Right ventricle myocardium superior (tissue), 1 donor: ENCODE measurements at regions not wholly inside any gene's neighbourhood (a gene's known extent, or its start where the extent isn't known, plus 50 kb on each side); places are given as distances from the start of the nearest gene placed in this dataset.
A peak's percentile ranks its signal among the peaks of the same experiment; 100 is the strongest.
"Not testable (repeated sequence)": the region's sequence is repeated elsewhere in the genome, so short reads cannot be mapped to it uniquely, and the experiment has no call there.

Source experiments
- ATAC-seq: fragments of 200-7000 bp; cut with Tn5 transposase; one replicate; pipeline ENCODE4 v1.9.1; 2020; ENCODE audit warnings: mild to moderate bottlenecking; ENCODE audit not compliant: poor library complexity
- DNase-seq: peaks from one replicate; pipeline ENCODE4 v3.0.0-alpha.2; 2020
- intact Hi-C: fragments of 100-400 bp; cut with DNase I; formaldehyde crosslinking; loops from one replicate; pipeline ENCODE4 v1.11.2; 2022
- donor health status: DM: no; HTN: yes; CAD: no; lungs with severe emphysema.

DNA sequence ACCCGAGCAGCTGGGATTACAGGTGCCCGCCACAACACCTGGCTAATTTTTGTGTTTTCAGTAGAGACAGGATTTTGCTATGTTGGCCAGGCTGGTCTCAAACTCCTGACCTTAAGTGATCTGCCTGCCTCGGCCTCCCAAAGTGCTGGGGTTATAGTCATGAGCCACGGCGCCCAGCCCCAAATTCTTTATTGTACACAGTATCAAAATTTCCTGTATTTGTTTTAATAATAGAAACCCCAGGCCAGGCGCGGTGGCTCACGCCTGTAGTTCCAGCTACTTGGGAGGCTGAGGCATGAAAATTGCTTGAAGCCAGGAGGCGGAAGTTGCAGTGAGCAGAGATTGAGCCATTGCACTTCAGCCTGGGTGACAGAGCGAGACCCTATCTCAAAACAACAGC, 266.3 kb upstream of the TPK1 start:
- intact Hi-C loops, ATAC-seq: not testable (repeated sequence)

DNA sequence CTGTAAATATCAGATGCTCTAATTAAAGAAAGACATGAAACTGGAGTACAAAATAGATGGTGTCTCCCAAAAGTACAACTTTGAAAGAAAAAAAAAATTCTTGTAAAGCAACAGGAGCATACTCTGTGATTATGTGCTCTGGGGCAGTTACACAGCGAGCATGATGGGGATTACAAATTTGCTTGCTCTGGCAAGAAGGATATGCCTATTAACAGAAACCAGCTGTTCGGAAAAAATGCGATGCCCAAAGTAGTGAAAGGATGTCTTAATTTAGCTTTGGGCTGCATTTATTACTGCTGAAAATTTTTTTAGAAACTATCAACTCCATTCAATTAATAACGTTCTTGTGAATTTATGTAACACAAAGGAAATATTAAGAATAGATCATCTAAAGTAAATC, 256.9 kb upstream of the TPK1 start:
- intact Hi-C loops: no loop called here
- DNase-seq: no peak
- ATAC-seq: no peak

More for the DNA sequence above, 266.3 kb upstream of the TPK1 start:
- not testable (repeated sequence) for DNase-seq

DNA sequence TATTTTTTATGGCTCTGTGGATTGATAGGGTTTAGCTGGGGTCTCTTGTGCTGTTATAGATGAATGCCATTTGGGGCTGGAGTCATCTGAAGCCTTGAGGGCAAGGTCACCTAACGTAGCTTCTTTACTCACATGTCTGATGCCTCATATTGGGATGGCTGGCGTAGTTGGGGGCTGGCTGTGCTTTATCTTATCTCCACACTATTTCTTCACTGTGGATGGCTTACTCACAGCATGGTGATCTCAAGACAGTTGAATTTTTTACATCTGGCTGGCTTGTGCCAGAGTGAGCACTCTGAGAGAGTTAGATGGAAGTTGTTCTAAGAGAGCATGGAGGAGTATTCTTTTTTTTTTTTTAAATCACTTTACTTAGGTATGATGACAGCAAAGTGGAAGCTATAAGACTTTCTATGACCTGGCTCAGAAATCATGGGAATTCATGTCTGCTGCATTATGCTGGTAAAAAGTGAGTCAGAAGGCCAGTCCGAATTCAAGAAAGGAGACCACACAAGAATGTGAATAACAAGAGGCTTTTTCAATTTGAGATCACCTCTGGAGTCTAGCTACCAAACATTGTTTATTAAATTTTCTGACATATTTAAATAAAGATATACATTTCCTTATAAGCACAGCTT, 252.4 kb upstream of the TPK1 start:
- DNase-seq: no peak
- intact Hi-C loops: no loop called here
- ATAC-seq: no peak

DNA sequence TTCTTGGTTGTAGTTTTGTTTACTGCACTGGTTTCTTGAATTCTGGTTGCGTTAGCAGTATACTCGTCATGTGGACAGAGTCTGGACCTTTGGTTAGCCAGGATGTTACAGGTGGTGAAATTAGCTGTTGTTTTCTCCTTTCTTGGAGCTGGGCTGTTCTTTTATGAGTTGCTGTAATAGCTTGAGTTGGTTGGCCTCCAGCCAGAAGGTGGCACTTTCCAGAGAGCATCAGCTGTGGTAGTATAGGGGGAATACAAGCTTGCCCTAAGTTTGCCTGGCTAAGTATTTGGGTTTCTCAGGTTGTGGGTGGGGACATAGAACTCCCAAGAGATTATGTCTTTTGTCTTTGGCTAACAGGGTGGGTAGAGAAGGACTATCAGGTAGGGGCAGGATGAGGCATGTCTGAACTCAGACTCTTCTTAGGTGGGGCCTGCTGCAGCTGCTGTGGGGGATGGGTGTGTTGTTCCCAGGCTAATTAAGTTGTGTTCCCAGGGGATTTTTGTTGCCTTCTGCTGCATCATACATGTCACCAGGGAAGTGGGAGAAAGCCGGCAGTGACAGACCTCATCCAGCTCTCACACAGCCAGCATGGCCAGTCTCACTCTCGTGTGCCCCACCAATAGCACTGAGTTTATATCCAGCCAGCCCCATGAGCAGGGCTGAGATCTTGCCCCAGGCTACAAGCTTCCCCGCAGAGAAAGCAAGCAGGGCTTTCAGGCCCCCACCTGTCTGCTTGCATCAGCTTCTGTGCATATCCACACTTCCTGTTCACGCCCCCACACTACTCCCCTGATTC, 246.7 kb upstream of the TPK1 start:
- no peak for DNase-seq
- intact Hi-C loops: no loop called here
- ATAC-seq: no peak

DNA sequence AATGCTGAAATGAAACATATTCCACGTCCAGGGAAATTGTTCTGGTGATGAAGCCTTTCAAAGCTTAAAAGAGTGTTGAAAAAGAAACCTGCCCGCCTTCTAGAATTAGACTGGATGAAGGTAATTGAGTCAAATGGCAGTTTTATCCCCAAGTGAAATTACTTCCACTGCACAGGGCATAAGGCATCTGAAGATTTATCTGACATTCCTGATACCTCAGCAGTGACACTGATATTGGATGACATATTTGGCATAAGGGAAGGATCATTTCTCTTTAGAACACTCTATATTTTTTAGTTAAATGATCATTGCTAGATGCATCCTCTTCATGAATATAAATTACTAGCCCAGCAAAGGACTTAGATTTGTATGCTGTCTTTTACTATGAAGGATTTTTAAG, 229.6 kb upstream of the TPK1 start:
- intact Hi-C loops: no loop called here
- DNase-seq (no peak), ATAC-seq (no peak)

DNA sequence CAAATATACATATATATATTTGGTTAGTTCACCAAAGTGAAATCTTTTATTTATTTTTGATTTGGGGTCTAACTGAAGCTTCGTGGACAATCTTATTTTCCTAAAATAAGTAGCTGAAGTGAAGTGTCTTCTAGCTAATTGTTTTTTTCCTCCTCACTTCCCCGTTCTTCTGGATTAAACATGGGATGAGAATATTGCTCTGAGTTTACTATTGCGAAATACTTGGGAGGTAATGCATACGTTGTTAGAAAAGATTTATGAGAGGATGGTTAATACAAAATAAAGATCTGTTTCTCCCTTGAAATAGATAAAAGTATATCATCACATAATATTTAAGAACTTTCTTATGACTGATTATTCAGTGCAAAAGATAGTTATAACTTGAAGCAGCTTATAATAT, 228.3 kb upstream of the TPK1 start:
- intact Hi-C loops: no loop called here
- ATAC-seq (no peak), DNase-seq (no peak)

DNA sequence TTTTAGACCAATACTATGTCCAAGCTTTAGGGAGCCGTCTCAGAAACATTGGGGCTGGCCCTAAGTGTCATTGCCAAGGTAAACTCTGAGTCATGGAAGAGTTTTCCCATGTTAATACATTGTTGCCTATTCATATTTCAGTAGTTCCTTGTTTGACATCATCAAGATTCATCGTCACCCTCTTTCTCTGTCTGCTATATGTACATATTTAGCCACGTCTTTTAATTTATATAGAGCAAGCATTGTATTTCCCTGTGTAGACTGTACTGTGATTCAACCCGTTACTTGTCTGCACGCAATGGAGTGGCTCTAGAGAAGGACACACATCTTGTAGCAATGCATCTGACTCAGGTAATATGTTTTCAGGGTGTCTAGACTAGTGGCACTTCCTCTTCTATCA, 217.9 kb upstream of the TPK1 start:
- ATAC-seq: no peak
- intact Hi-C loops: no loop called here

DNA sequence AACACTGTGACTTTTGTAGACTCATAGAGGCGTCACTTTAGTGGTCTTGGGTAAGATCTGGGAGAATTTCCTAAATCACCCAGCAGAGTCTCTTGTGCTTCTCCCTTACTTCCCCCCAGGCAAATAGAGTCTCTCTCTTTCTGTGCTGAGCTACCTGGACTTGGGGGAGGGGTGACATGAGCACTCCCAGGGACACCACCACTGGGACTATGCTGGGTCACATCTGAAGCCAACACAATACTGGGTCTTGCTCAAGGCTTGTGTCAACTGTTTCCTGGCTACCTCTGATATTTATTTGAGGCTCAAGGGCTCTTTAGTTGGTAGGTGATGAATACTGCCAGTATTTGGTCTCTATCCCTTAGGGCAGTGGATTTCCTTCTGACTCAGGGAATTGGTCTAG, 214.6 kb upstream of the TPK1 start:
- intact Hi-C loops: no loop called here
- ATAC-seq: no peak
- no peak for DNase-seq

More for the DNA sequence above, 217.9 kb upstream of the TPK1 start:
- DNase-seq: no peak

DNA sequence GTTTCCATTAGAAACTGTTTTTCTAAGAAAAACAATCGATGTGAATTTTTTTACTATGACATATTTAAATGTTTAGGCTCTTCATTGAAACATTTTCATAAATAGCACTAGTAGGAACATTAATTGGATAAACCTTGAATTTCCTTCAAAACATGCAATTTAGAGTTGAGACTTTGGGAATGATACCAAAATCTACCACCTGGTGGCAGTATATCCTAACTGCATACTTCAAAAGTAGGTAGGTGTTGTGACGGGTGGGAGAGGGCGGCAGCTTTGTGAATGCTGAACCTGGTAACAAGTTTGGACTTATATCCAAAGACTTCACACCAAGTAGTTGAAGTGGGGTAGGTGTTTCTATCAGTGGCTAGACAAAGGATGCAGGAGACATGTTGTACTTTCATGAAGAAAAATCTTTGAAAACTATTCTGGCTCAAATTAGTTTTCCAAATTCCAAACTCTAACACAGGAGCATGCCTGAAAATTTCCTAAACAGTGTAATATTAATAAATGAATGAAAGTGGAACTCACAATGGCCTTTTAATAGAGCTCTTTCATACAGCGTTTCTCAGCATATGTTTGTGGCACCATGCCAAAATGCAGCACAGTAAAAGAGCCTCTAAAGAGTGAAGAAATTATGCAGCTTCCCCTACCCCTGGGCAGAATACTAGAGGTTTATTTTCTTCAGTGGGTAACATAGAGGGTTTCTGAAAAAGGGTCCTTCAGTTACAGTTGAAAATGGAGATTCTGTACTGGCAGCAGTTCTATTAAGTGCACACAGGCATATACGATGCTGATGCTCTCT, 201.0 kb upstream of the TPK1 start:
- DNase-seq (peak; percentile 42), ATAC-seq (peak; percentile 46)
- intact Hi-C loops: loop anchor here (10.0 kb wide), 1 partner anchor 1058 kb away; no protein-coding TSS in a partner anchor

DNA sequence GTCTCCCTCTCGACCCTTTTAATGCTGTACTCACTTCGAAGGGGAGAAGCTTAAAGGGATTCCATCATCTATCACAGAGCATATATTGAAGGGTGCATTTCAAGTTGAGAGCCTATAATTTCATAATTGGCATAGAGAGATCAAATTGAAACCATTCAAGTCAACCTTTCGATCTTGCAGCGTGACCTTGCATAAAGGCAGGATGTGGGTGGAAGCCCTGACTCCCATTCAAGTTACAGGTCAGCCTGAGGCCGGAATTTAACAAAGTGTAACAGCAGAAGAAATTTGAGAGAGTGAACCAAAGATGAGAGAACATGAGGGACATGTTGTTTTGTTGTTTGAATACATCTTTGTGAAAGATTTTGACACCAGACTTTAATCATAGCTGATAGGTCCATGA, 195.3 kb upstream of the TPK1 start:
- intact Hi-C loops: loop anchor here (10.0 kb wide), 1 partner anchor 1064 kb away; no protein-coding TSS in a partner anchor
- ATAC-seq: no peak
- no peak for DNase-seq

DNA sequence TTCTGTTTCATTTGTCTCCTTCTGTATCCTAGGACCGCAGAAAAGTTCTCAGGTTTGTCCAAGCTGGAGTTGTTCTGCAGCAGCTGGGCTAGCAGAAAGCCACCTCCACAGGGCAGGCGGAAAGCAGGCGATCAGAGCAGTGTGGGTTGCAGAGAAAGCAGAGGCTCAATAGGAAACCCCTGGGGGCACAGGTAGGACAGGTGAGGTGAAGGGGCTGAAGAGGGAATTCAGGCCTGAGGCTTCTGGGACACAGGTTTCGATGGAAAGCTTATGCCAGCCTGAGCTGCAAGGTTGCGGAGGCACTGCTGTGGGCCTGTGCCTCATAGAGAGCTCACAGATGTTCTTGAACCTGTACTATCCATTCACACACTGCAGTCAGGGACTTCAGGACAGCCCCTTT, 194.9 kb upstream of the TPK1 start:
- ATAC-seq (no peak), DNase-seq (no peak)
- intact Hi-C loops: loop anchor here (10.0 kb wide), 1 partner anchor 1064 kb away; no protein-coding TSS in a partner anchor

DNA sequence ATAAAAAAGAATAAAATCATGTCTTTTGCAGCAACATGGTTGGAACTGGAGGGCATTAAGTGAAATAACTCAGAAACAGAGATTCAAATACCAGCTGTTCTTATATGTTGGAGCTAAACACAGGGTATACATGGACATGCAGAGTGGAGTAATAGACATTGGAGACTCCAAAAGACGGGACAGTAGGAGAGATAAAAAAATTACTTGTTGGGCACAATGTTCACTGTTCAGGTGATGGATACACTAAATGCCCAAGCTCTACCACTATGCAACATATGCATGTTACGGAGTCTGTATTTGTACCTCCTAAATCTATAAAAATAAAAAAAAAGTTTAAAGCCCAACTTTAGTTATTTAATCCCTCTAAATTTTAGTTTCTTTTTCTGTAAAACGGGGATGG, 184.6 kb upstream of the TPK1 start:
- intact Hi-C loops: no loop called here
- no peak for DNase-seq
- ATAC-seq: no peak

DNA sequence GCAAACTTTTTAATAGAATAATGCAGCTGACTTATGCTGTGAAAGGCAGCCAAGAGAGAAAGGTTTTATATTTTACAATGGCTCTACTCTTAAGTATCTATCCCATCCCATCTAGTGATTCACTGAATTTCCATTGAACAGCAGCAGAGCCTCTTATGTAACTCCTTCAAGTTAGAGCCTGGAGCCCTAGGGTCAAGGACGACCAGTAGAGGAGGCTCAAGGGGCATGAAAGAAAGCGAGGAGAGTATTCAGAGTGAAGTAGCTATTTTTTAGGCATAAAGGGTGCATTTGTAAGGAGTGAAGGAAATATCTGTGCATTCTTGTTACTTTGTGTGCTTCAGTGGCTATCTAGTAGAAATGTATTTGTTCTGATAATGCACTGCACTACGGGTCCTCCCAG, 180.2 kb upstream of the TPK1 start:
- DNase-seq (no peak), ATAC-seq (no peak)
- intact Hi-C loops: no loop called here

DNA sequence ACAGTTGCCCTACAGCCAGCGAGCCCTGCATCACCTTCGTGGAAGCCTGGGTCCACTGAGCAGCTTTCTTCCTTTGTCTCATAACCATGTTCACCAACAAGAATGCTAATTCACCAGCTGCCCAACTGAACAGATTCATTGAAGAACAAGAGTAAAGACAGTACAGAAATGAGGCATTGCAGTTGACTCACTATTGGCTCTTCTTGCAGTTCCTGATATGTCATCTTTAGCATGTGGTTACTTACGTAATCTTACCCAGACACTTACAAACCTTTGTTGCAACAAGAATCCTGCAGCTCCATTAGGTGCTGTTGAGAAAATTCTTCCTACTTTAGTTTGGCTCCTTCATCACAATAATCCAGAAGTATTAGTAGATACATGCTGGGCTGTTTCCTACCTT, 174.0 kb upstream of the TPK1 start:
- DNase-seq (no peak), ATAC-seq (no peak)
- intact Hi-C loops: no loop called here

DNA sequence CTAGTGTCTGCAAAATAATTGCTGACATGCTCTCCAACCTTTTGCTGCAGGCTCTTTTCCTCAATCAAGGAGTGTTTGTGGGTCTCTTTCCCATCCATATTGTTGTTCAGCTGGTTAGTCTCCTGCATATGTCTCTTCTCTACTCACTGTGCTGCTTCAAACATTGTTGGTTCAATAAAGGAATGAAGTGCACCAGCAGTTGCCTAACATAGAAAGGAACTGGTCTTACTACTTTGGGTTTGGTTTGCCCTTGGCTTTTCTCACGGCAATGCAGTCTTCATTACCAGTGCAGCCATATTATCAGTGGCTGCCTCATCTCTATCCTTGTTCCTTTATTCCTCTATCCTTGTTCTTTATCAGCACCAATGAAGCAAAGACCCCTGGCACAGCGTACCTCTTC, 169.7 kb upstream of the TPK1 start:
- no peak for ATAC-seq
- intact Hi-C loops: no loop called here
- DNase-seq: no peak

DNA sequence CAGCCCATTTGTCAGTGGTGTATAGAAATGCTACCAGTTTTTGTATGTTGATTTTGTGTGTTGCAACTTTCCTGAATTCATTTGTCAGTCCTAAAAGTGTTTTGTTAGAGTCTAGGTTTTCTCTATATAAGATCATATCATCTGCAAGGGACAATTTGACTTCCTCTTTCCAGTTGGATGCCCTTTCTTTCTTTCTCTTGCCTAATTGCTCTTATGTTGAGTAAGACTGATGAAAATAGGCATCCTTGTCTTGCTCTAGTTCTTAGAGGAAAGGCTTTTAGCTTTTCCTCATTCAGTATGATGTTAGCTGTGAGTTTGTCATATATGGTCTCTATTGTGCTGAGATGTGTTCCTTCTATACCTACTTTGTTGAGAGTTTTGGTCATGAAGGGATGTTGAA, 161.7 kb upstream of the TPK1 start:
- DNase-seq: no peak
- no peak for ATAC-seq
- intact Hi-C loops: no loop called here

DNA sequence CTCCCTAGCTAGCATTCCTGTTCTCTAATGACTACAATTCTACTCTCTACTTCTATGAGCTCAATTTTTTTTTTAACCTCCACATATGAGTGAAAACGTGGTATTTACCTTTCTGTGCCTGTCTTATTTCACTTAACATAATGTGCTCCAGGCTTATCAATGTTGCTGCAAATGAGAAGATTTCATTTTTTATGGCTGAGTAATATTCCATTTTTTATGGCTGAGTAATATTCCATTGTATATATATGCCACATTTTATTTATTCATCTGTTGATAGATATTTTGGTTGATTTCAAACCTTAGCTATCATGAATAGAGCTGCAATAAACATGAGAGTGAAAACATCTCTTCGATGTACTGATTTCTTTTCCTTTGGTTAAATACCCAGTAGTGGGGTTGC, 159.6 kb upstream of the TPK1 start:
- intact Hi-C loops: no loop called here
- DNase-seq (no peak), ATAC-seq (no peak)

DNA sequence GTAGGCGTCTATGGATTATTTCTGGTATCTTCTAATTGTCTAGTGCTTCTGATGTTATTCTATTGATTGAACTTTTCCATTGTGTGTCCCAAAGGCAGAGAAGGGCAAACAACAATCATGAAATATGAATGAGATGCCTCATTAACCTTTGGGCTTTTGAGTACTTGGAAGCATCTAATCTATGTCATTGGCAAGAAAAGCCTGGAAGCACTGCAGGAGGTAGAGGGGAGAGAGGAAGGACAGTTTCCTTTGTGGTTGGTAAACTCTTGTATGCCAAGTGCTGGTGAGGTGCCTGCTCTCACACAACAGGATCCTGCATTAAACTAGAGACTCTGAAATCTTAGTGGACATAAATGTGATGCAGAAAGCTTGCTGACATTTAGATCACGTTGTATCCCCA, 155.2 kb upstream of the TPK1 start:
- intact Hi-C loops: no loop called here
- ATAC-seq: no peak
- no peak for DNase-seq

DNA sequence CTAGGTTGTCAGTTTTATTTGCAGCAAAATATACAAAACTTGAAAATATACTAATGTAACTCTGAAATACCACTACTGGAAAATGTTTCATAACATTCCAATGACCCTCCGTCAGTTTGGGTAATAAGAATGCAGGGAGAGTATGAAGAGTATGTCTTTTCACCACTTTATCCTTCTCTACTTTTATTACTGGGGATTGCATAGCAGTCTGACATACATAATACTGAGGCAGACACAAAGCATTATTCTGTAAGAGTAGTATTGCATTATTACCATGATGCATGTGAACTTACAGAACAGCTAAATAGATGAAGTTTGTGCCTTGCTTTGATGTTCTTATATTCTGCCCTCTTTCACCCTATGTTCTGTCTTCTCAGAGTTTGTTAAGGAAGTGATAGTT, 151.8 kb upstream of the TPK1 start:
- no peak for DNase-seq
- ATAC-seq: no peak
- intact Hi-C loops: no loop called here

DNA sequence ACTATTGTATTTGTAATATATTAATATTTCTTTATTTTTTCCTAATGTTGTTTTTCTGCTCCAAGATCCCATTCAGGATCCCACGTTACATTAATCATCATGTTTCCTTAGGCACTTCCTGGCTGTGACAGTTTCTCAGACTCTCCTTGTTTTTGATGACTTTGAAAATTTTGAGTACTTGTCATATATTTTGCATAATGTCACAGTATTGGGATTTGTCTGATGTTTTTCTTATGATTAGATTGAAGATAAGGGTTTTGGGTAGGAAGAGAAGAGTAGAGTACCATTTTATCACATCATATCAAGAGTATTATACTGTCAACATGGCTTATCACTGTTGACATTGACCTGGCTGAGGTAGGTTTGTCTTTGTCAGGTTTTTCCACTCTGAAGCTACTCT, 146.3 kb upstream of the TPK1 start:
- no peak for DNase-seq
- intact Hi-C loops: no loop called here
- no peak for ATAC-seq
